ENCODE measurements at regions not wholly inside any gene's neighbourhood (a gene's known extent, or its start where the extent isn't known, plus 50 kb on each side); places are given as distances from the start of the nearest gene placed in this dataset.

DNA sequence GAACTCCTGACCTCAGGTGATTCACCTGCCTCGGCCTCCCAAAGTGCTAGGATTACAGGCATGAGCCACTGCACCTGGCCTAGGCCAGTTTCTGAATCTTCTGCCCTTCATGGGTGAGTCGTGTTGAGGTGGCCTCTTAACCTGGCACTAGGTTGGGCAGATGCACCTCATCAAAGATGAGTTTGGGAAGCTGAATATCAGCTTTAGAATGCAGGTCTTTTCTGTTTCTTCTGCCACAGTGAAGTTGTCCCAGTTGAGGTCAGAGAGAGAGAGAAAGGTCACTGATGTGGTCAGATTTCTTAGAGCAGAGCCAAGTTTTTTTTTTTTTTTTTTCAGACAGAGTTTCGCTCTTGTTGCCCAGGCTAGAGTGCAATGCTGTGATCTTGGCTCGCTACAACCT lies 111.3 kb upstream of the WSCD1 start:
- H3K4me3 ChIP-seq (replicated peaks; ENCODE audit: insufficient read depth, low read length) = no peak overlapping the region
- TF ChIP-seq GABPA (IDR thresholded peaks at IDR 0.05; ENCODE audit: low read depth) = no peak
- TF ChIP-seq SPI1 (IDR thresholded peaks at IDR 0.05; ENCODE audit: borderline replicate concordance, low read depth) = no peak
- TF ChIP-seq POLR2AphosphoS5 (IDR thresholded peaks at IDR 0.05; ENCODE audit: low read depth) = no peak
- TF ChIP-seq, protein P1, sequence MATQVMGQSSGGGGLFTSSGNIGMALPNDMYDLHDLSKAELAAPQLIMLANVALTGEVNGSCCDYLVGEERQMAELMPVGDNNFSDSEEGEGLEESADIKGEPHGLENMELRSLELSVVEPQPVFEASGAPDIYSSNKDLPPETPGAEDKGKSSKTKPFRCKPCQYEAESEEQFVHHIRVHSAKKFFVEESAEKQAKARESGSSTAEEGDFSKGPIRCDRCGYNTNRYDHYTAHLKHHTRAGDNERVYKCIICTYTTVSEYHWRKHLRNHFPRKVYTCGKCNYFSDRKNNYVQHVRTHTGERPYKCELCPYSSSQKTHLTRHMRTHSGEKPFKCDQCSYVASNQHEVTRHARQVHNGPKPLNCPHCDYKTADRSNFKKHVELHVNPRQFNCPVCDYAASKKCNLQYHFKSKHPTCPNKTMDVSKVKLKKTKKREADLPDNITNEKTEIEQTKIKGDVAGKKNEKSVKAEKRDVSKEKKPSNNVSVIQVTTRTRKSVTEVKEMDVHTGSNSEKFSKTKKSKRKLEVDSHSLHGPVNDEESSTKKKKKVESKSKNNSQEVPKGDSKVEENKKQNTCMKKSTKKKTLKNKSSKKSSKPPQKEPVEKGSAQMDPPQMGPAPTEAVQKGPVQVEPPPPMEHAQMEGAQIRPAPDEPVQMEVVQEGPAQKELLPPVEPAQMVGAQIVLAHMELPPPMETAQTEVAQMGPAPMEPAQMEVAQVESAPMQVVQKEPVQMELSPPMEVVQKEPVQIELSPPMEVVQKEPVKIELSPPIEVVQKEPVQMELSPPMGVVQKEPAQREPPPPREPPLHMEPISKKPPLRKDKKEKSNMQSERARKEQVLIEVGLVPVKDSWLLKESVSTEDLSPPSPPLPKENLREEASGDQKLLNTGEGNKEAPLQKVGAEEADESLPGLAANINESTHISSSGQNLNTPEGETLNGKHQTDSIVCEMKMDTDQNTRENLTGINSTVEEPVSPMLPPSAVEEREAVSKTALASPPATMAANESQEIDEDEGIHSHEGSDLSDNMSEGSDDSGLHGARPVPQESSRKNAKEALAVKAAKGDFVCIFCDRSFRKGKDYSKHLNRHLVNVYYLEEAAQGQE (IDR thresholded peaks at IDR 0.05; ENCODE audit: insufficient replicate concordance, low read depth) = no peak
- TF ChIP-seq, protein P2, sequence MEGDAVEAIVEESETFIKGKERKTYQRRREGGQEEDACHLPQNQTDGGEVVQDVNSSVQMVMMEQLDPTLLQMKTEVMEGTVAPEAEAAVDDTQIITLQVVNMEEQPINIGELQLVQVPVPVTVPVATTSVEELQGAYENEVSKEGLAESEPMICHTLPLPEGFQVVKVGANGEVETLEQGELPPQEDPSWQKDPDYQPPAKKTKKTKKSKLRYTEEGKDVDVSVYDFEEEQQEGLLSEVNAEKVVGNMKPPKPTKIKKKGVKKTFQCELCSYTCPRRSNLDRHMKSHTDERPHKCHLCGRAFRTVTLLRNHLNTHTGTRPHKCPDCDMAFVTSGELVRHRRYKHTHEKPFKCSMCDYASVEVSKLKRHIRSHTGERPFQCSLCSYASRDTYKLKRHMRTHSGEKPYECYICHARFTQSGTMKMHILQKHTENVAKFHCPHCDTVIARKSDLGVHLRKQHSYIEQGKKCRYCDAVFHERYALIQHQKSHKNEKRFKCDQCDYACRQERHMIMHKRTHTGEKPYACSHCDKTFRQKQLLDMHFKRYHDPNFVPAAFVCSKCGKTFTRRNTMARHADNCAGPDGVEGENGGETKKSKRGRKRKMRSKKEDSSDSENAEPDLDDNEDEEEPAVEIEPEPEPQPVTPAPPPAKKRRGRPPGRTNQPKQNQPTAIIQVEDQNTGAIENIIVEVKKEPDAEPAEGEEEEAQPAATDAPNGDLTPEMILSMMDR (IDR thresholded peaks at IDR 0.05; ENCODE audit: insufficient read depth, low read length) = no peak
- no peak for DNase-seq (ENCODE audit: low read depth in 1 of 2, low spot score in 1 of 2)
- H3K27ac ChIP-seq (replicated peaks) = no peak overlapping the region
- H3K27me3 ChIP-seq (ENCODE audit: insufficient read depth, poor library complexity, severe bottlenecking) = no peaks in the 10 kb centered on the region

DNA sequence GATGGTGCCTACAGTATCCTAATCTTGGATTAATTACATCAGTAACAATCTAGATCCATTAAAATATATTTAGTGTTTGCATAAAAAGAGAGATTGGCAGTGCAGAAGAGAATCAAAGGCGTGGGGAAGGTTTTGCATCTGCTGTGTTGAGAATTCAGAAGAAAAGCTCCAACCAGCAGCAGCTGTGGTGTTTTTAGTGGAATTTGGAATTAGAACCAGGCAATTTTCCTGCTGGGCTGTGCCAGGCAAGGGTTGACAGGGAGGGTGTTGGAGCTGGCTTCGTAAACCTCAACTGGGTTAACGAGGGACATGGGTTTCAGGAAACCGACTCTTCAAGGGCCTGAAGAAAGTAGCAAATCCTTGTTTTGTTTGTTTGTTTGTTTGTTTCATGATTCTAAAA lies 107.8 kb upstream of the WSCD1 start:
- no peak overlapping the region for H3K4me3 ChIP-seq (replicated peaks; ENCODE audit: insufficient read depth, low read length)
- DNase-seq (ENCODE audit: low read depth in 1 of 2, low spot score in 1 of 2) = no peak
- TF ChIP-seq GABPA (IDR thresholded peaks at IDR 0.05; ENCODE audit: low read depth) (no peak), SPI1 (IDR thresholded peaks at IDR 0.05; ENCODE audit: borderline replicate concordance, low read depth) (no peak), POLR2AphosphoS5 (IDR thresholded peaks at IDR 0.05; ENCODE audit: low read depth) (no peak)
- TF ChIP-seq, protein P1 (IDR thresholded peaks at IDR 0.05; ENCODE audit: insufficient replicate concordance, low read depth) = no peak
- TF ChIP-seq, protein P2 (IDR thresholded peaks at IDR 0.05; ENCODE audit: insufficient read depth, low read length) = no peak
- no peak overlapping the region for H3K27ac ChIP-seq (replicated peaks)
- H3K27me3 ChIP-seq (ENCODE audit: insufficient read depth, poor library complexity, severe bottlenecking) = no peaks in the 10 kb centered on the region

DNA sequence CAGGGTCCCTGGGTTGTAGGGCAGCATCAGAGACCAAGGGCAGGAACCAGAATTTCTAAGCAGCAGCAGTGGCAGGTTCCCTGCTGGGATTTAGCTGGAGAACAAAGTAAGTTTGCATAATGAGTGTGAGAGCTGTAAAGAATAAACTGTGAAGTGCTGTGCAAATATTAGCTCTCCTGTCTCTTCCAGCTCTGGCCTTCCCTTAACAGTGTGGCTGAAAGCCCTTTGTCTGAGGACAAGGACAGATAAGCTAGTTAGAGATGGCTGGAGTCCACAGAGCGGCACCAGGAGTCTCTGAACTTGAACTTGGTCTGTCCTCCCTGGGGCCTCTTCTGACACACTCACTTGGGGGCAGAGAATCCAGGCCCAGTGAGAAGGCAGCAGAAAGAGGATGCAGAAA lies 98.2 kb upstream of the WSCD1 start:
- no peak for DNase-seq (ENCODE audit: low read depth in 1 of 2, low spot score in 1 of 2)
- H3K27ac ChIP-seq (replicated peaks) = no peak overlapping the region
- H3K27me3 ChIP-seq (ENCODE audit: insufficient read depth, poor library complexity, severe bottlenecking) = no peaks in the 10 kb centered on the region
- no peak overlapping the region for H3K4me3 ChIP-seq (replicated peaks; ENCODE audit: insufficient read depth, low read length)
- no peak for TF ChIP-seq POLR2AphosphoS5 (IDR thresholded peaks at IDR 0.05; ENCODE audit: low read depth)
- TF ChIP-seq GABPA (IDR thresholded peaks at IDR 0.05; ENCODE audit: low read depth) = no peak
- TF ChIP-seq, protein P1 (IDR thresholded peaks at IDR 0.05; ENCODE audit: insufficient replicate concordance, low read depth) = no peak
- TF ChIP-seq, protein P2 (IDR thresholded peaks at IDR 0.05; ENCODE audit: insufficient read depth, low read length) = no peak
- no peak for TF ChIP-seq SPI1 (IDR thresholded peaks at IDR 0.05; ENCODE audit: borderline replicate concordance, low read depth)

Measured in HL-60 (cell line).